ENCODE measurements at regions not wholly inside any gene's neighbourhood (a gene's known extent, or its start where the extent isn't known, plus 50 kb on each side); places are given as distances from the start of the nearest gene placed in this dataset.

- TF ChIP-seq CTCF (IDR thresholded peaks at IDR 0.05 in 8 of 11, conservative IDR thresholded peaks at IDR 0.05 in 3 of 11) (no peak), POLR2AphosphoS5 (IDR thresholded peaks at IDR 0.05) (no peak)
Measured at GRCh38 chr7:85336086-85336485, 149.2 kb upstream of the SEMA3D start.

Measured in spleen (tissue), 7 donors.